NCI-H345 treated with DMSO at 0.1 percent for 48 hours (cell line): ENCODE measurements at regions not wholly inside any gene's neighbourhood (a gene's known extent, or its start where the extent isn't known, plus 50 kb on each side); places are given as distances from the start of the nearest gene placed in this dataset.

Source experiments
- DNase-seq: peaks from one replicate; lab custom pipeline; 2025; ENCODE audit not compliant: unreplicated experiment; lab: John Stamatoyannopoulos, UW

GRCh38 chr2:129139380-129139779 is 820.7 kb upstream of the HS6ST1 start:
- no peak for DNase-seq

- no peak for DNase-seq
Observed at GRCh38 chr2:129142465-129142864, 823.8 kb upstream of the HS6ST1 start.

GRCh38 chr2:129144082-129144791 is 825.6 kb upstream of the HS6ST1 start:
- DNase-seq: no peak

- no peak for DNase-seq
Observed at GRCh38 chr2:129152514-129152913, 827.0 kb upstream of the RAB6C start.

GRCh38 chr2:129160879-129161278 is 818.6 kb upstream of the RAB6C start:
- DNase-seq: no peak

- DNase-seq: no peak
Observed at GRCh38 chr2:129164220-129164949, 815.1 kb upstream of the RAB6C start.

GRCh38 chr2:129165006-129165405 is 814.5 kb upstream of the RAB6C start:
- no peak for DNase-seq

GRCh38 chr2:129167456-129167855 is 812.0 kb upstream of the RAB6C start:
- no peak for DNase-seq

- DNase-seq: no peak
Observed at GRCh38 chr2:129170570-129170969, 808.9 kb upstream of the RAB6C start.

GRCh38 chr2:129174143-129174542 is 805.3 kb upstream of the RAB6C start:
- no peak for DNase-seq

GRCh38 chr2:129175051-129175450 is 804.4 kb upstream of the RAB6C start:
- no peak for DNase-seq

GRCh38 chr2:129176375-129176774 is 803.1 kb upstream of the RAB6C start:
- DNase-seq: no peak

GRCh38 chr2:129178356-129178755 is 801.1 kb upstream of the RAB6C start:
- no peak for DNase-seq

GRCh38 chr2:129179199-129179598 is 800.3 kb upstream of the RAB6C start:
- DNase-seq: no peak

GRCh38 chr2:129180124-129180716 is 799.2 kb upstream of the RAB6C start:
- no peak for DNase-seq

- DNase-seq: no peak
Observed at GRCh38 chr2:129181433-129181832, 798.0 kb upstream of the RAB6C start.

- DNase-seq: no peak
Observed at GRCh38 chr2:129181963-129182362, 797.5 kb upstream of the RAB6C start.

- no peak for DNase-seq
Observed at GRCh38 chr2:129187343-129187742, 792.1 kb upstream of the RAB6C start.

- DNase-seq: no peak
Observed at GRCh38 chr2:129188451-129188850, 791.0 kb upstream of the RAB6C start.

GRCh38 chr2:129189617-129190319 is 789.7 kb upstream of the RAB6C start:
- no peak for DNase-seq

GRCh38 chr2:129190494-129190893 is 789.0 kb upstream of the RAB6C start:
- DNase-seq: no peak

GRCh38 chr2:129191530-129191929 is 787.9 kb upstream of the RAB6C start:
- no peak for DNase-seq
